Mesendoderm (in vitro differentiated cells): ENCODE measurements at regions not wholly inside any gene's neighbourhood (a gene's known extent, or its start where the extent isn't known, plus 50 kb on each side); places are given as distances from the start of the nearest gene placed in this dataset.

Source experiments
- DNase-seq: peaks from one replicate; pipeline ENCODE4 v3.0.0; 2013
- H2AK5ac ChIP-seq: 2 replicates; pipeline ENCODE4 v1.6.1; 2013; ENCODE audit warnings: low read length, inconsistent platforms
- H2BK120ac ChIP-seq: 2 replicates; pipeline ENCODE4 v1.6.1; 2013; ENCODE audit warnings: low read depth, mild to moderate bottlenecking, low read length, moderate library complexity, mixed read lengths
- H2BK15ac ChIP-seq: replicated peaks from 2 replicates; pipeline ENCODE4 v1.6.1; 2013; ENCODE audit warnings: low read depth, mild to moderate bottlenecking, moderate library complexity
- H2BK5ac ChIP-seq: 2 replicates; pipeline ENCODE4 v1.6.1; 2013; ENCODE audit warnings: low read length, inconsistent platforms
- H3K18ac ChIP-seq: 2 replicates; pipeline ENCODE4 v1.6.1; 2013; ENCODE audit warnings: mild to moderate bottlenecking, low read length, mixed read lengths
- H3K23ac ChIP-seq: one replicate; pipeline ENCODE4 v1.6.1; 2013; ENCODE audit warnings: low read length
- H3K27ac ChIP-seq: 2 replicates; pipeline ENCODE4 v1.5.1; 2013; ENCODE audit warnings: low read depth, mild to moderate bottlenecking, inconsistent platforms, low read length, moderate library complexity
- H3K27me3 ChIP-seq: 2 replicates; pipeline ENCODE4 v1.6.1; 2013; ENCODE audit warnings: low read length, control low read depth, mild to moderate bottlenecking, inconsistent platforms; ENCODE audit not compliant: insufficient read depth, poor library complexity
- H3K36me3 ChIP-seq: 2 replicates; pipeline ENCODE4 v1.6.1; 2013; ENCODE audit warnings: low read length, inconsistent platforms; ENCODE audit not compliant: control insufficient read depth, insufficient read depth
- H3K4ac ChIP-seq: one replicate; pipeline ENCODE4 v1.6.1; 2013; ENCODE audit warnings: low read depth, mild to moderate bottlenecking, low read length, moderate library complexity
- H3K4me1 ChIP-seq: 2 replicates; pipeline ENCODE4 v1.6.1; 2013; ENCODE audit warnings: low read depth, low read length, inconsistent platforms; ENCODE audit not compliant: control insufficient read depth
- H3K4me2 ChIP-seq: 2 replicates; pipeline ENCODE4 v1.6.1; 2013; ENCODE audit warnings: low read length
- H3K4me3 ChIP-seq: 2 replicates; pipeline ENCODE4 v1.5.1; 2013; ENCODE audit warnings: mild to moderate bottlenecking, low read length
- H3K56ac ChIP-seq: one replicate; pipeline ENCODE4 v1.6.1; 2013; ENCODE audit warnings: low read length
- H3K79me1 ChIP-seq: 2 replicates; pipeline ENCODE4 v1.6.1; 2013; ENCODE audit warnings: low read length, inconsistent platforms
- H3K79me2 ChIP-seq: 2 replicates; pipeline ENCODE4 v1.6.1; 2013; ENCODE audit warnings: mild to moderate bottlenecking, low read length; ENCODE audit not compliant: control insufficient read depth, insufficient read depth
- H3K9ac ChIP-seq: 2 replicates; pipeline ENCODE4 v1.6.1; 2013; ENCODE audit warnings: low read length, inconsistent platforms
- H4K5ac ChIP-seq: one replicate; pipeline ENCODE4 v1.6.1; 2013; ENCODE audit warnings: low read length
- H4K8ac ChIP-seq: one replicate; pipeline ENCODE4 v1.6.1; 2013; ENCODE audit warnings: low read depth, mild to moderate bottlenecking, control low read depth, low read length, moderate library complexity
- WGBS: extraction: QIAGEN DNeasy Blood & Tissue Kit; methylation state at CpG from one replicate; pipeline ENCODE4 v1.1.7; 2013; ENCODE audit warnings: low lambda C conversion rate, missing lambda C conversion rate; ENCODE audit not compliant: insufficient coverage; ENCODE audit errors: extremely low coverage; 5-methylcytosine and 5-hydroxymethylcytosine counted together

DNA sequence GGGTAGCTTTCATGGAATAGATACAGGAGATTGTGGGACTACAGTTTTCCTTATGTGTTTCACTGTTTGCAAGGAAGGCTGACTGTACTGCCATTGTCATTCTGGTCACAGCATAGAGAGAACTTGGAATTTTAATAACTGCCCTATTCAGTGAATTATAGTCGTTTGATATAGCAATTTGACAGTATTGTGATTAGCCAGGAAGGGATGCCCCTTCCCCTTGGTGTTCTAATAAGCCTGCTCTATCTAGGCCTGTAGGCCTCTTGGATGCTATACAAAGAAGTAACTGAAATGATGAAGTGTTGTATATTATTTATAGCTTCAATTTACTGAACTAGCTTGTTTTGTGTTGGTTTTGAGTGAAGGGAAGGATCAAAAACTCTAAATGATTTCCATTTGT, 528.6 kb upstream of the CDH2 start:
- no peak for DNase-seq
- Histone ChIP-seq H3K4me3 (no peak overlapping the region), H3K23ac (no peak overlapping the region), H3K79me2 (no peaks in the 10 kb centered on the region), H3K27ac (no peak overlapping the region), H3K27me3 (no peaks in the 10 kb centered on the region), H2AK5ac (no peak overlapping the region), H4K8ac (no peak overlapping the region), H3K79me1 (no peaks in the 10 kb centered on the region), H3K56ac (no peak overlapping the region), H3K4ac (no peak overlapping the region), H3K4me1 (no peaks in the 10 kb centered on the region), H3K9ac (no peak overlapping the region), H2BK15ac (no peak overlapping the region), H2BK120ac (no peak overlapping the region), H3K4me2 (no peak overlapping the region), H4K5ac (no peak overlapping the region), H2BK5ac (no peak overlapping the region), H3K36me3 (no peaks in the 10 kb centered on the region), H3K18ac (no peak overlapping the region)
- no CpG with 5 or more reads among the region's 1 CpG for WGBS

GRCh38 chr18:28692337-28692736, 515.4 kb upstream of the CDH2 start:
- no peaks in the 10 kb centered on the region for H3K79me1 ChIP-seq

DNA sequence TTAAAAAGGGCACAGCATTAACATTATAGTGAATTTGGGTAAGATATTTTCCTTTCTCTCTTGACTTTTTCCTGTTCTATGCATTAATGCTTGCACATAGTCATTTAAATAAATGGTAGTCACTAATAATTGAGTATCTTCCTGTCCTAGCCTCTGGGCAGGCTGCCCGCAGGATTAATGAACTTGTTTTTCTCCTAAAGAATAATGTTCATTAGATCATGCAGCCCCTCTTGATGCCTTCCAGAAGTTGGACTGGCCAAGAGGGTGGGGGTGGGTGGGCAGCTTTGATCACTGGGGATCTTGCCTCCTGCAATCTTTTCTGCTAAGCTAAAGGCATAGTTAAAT, 514.5 kb upstream of the CDH2 start:
- no peak overlapping the region for H3K27ac ChIP-seq
- H2AK5ac ChIP-seq = no peak overlapping the region
- no peak overlapping the region for H3K23ac ChIP-seq
- no peak overlapping the region for H3K18ac ChIP-seq
- DNase-seq = no peak
- no peak overlapping the region for H2BK5ac ChIP-seq
- no peaks in the 10 kb centered on the region for H3K79me2 ChIP-seq
- H3K4me3 ChIP-seq = no peak overlapping the region
- no peak overlapping the region for H2BK120ac ChIP-seq
- no peaks in the 10 kb centered on the region for H3K36me3 ChIP-seq
- no peak overlapping the region for H4K5ac ChIP-seq
- no peaks in the 10 kb centered on the region for H3K27me3 ChIP-seq
- H3K79me1 ChIP-seq = no peaks in the 10 kb centered on the region
- no peaks in the 10 kb centered on the region for H3K4me1 ChIP-seq
- H3K4me2 ChIP-seq = no peak overlapping the region
- H4K8ac ChIP-seq = no peak overlapping the region
- no peak overlapping the region for H3K9ac ChIP-seq
- no CpG with 5 or more reads among the region's 1 CpG for WGBS
- no peak overlapping the region for H2BK15ac ChIP-seq
- H3K56ac ChIP-seq = no peak overlapping the region
- H3K4ac ChIP-seq = no peak overlapping the region

More at GRCh38 chr18:28692337-28692736, 515.4 kb upstream of the CDH2 start:
- H2BK15ac ChIP-seq = no peak overlapping the region
- H2AK5ac ChIP-seq = no peak overlapping the region
- H3K27ac ChIP-seq = no peak overlapping the region
- H3K79me2 ChIP-seq = no peaks in the 10 kb centered on the region
- no peak overlapping the region for H2BK120ac ChIP-seq
- no peak overlapping the region for H3K4me2 ChIP-seq
- no peak overlapping the region for H3K56ac ChIP-seq
- no peaks in the 10 kb centered on the region for H3K4me1 ChIP-seq
- no peak overlapping the region for H3K9ac ChIP-seq
- no peaks in the 10 kb centered on the region for H3K36me3 ChIP-seq
- no peak overlapping the region for H3K4me3 ChIP-seq
- H3K4ac ChIP-seq = no peak overlapping the region
- H3K23ac ChIP-seq = no peak overlapping the region
- H4K5ac ChIP-seq = no peak overlapping the region
- no peak overlapping the region for H3K18ac ChIP-seq
- no peak overlapping the region for H4K8ac ChIP-seq
- no CpG with 5 or more reads among the region's 1 CpG for WGBS
- no peak overlapping the region for H2BK5ac ChIP-seq
- no peak for DNase-seq
- H3K27me3 ChIP-seq = no peaks in the 10 kb centered on the region

DNA sequence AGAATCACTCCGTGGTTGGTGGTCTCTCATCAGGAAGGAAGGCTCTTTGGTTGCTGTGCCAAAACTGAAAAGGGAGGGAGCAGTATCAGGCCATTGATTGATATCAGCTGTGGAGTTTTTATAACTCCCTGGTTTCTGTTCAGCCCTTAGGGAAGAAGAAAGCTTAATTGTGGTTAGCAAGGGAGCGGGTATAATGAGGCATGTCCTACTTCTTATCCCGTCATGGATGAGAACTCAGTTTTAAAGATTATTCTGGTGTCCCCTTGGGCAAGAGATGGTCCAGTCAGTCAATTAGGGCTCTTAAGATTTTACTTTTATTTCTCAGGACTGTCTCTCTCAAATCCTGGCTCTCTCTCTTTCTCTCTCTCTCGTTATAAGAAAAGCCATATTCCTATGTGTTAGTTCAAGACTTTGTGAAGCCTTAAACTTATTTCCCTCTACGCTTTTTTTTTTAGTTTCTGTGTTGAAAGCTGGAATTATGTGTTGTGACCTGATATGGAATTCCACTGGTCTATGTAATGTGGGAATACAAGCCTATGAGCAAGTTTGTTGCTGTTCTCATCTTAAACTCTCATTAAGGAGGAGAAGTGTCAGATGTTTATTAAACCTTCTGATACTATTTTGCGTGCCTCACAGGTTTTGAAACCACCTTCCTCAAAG, 514.0 kb upstream of the CDH2 start:
- H2BK5ac ChIP-seq = no peak overlapping the region
- H3K4me3 ChIP-seq = no peak overlapping the region
- H3K18ac ChIP-seq = no peak overlapping the region
- no peak overlapping the region for H3K23ac ChIP-seq
- no peaks in the 10 kb centered on the region for H3K27me3 ChIP-seq
- no peak overlapping the region for H3K27ac ChIP-seq
- H3K56ac ChIP-seq = no peak overlapping the region
- whole genome bisulfite sequencing = no CpG with 5 or more reads among the region's 6 CpGs
- no peaks in the 10 kb centered on the region for H3K36me3 ChIP-seq
- H3K4me1 ChIP-seq = no peaks in the 10 kb centered on the region
- H4K5ac ChIP-seq = no peak overlapping the region
- no peak overlapping the region for H3K4me2 ChIP-seq
- H2AK5ac ChIP-seq = no peak overlapping the region
- no peak overlapping the region for H2BK120ac ChIP-seq
- no peak overlapping the region for H2BK15ac ChIP-seq
- no peak for DNase-seq
- no peaks in the 10 kb centered on the region for H3K79me2 ChIP-seq
- H3K9ac ChIP-seq = no peak overlapping the region
- no peak overlapping the region for H3K4ac ChIP-seq
- no peak overlapping the region for H4K8ac ChIP-seq
- no peaks in the 10 kb centered on the region for H3K79me1 ChIP-seq

DNA sequence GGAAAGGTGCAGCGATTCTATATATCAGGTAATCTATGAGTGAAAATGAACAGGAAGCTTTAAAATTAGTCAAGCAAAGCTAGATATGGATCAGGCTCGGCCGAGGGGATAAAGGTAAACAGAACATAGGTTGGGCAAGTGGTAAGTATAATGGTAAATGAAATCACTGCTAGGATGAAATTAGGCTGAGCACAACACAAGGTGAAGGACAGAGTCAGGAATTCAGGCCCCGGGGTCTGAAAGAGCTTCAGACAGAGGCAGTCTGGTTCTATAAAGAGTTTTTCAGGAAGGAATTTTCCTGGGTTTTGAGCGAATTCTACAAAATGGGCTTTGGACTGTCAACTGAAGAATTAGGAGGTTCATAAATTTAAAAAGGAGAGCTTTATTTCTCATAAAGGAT, 513.2 kb upstream of the CDH2 start:
- Histone ChIP-seq H3K56ac (no peak overlapping the region), H3K27ac (no peak overlapping the region), H2BK5ac (no peak overlapping the region), H4K5ac (no peak overlapping the region), H2BK15ac (no peak overlapping the region), H3K9ac (no peak overlapping the region), H2AK5ac (no peak overlapping the region), H3K27me3 (no peaks in the 10 kb centered on the region), H3K4me2 (no peak overlapping the region), H3K23ac (no peak overlapping the region), H3K4me3 (no peak overlapping the region), H2BK120ac (peak overlapping the region; percentile 21), H3K36me3 (no peaks in the 10 kb centered on the region), H3K4ac (no peak overlapping the region), H3K79me2 (no peaks in the 10 kb centered on the region), H3K79me1 (no peaks in the 10 kb centered on the region), H3K18ac (peak overlapping the region; percentile 68), H3K4me1 (no peaks in the 10 kb centered on the region), H4K8ac (no peak overlapping the region)
- no CpG with 5 or more reads among the region's 5 CpGs for WGBS
- DNase-seq = no peak

DNA sequence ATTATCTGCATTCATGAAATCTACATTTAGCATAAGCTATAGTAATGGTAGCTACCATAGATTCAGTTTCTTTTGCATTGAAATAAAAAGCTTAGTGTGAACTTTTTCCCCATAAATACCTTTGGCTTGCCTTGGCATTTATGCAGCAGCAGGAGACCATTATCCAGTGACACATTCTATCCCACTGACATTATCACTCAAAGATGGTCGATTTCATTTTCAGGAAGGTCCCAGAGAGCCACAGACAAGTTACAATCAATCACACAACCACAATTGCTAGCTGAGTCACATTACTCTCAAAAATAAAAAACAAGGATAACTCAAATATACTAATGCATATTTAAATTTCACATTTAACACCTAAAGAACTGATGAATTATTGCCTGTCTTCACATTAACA, 512.7 kb upstream of the CDH2 start:
- no peak overlapping the region for H3K4me3 ChIP-seq
- no peak overlapping the region for H2AK5ac ChIP-seq
- no peaks in the 10 kb centered on the region for H3K4me1 ChIP-seq
- no peak overlapping the region for H3K4ac ChIP-seq
- DNase-seq = peak; percentile 43
- no CpG with 5 or more reads among the region's 1 CpG for WGBS
- H3K27ac ChIP-seq = no peak overlapping the region
- H4K5ac ChIP-seq = no peak overlapping the region
- H2BK5ac ChIP-seq = no peak overlapping the region
- H3K56ac ChIP-seq = no peak overlapping the region
- no peaks in the 10 kb centered on the region for H3K27me3 ChIP-seq
- no peak overlapping the region for H3K9ac ChIP-seq
- no peak overlapping the region for H4K8ac ChIP-seq
- no peak overlapping the region for H2BK120ac ChIP-seq
- H2BK15ac ChIP-seq = no peak overlapping the region
- H3K23ac ChIP-seq = no peak overlapping the region
- no peaks in the 10 kb centered on the region for H3K36me3 ChIP-seq
- no peaks in the 10 kb centered on the region for H3K79me1 ChIP-seq
- no peaks in the 10 kb centered on the region for H3K79me2 ChIP-seq
- H3K18ac ChIP-seq = no peak overlapping the region
- H3K4me2 ChIP-seq = no peak overlapping the region
